ENCODE measurements at regions not wholly inside any gene's neighbourhood (a gene's known extent, or its start where the extent isn't known, plus 50 kb on each side); places are given as distances from the start of the nearest gene placed in this dataset.
A peak's percentile ranks its signal among the peaks of the same experiment; 100 is the strongest.

DNA sequence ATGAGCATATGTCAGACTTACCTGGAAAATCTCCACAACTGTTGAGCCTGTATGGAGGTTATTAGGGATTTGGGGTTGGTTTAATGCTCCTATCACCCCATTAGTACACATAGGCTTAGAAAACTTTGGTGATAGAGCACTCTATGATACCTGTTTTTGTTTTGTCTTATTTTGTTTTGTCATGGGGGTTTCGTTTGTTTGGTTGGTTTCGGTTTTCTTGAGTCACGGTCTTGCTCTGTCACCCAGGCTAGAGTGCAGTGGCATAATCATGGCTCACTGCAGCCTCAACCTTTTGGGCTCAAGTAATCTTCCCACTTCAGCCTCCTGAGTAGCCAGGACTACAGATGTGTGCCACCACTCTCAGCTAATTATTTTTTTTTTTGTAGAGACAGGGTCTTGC is 70.0 kb downstream of the MZT1 start:
- TF ChIP-seq, protein P1, sequence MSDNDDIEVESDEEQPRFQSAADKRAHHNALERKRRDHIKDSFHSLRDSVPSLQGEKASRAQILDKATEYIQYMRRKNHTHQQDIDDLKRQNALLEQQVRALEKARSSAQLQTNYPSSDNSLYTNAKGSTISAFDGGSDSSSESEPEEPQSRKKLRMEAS (IDR thresholded peaks at IDR 0.05; ENCODE audit: low read depth, low read length): no peak
- TF ChIP-seq POLR2A (IDR thresholded peaks at IDR 0.05; ENCODE audit: extremely low read depth, insufficient read length): no peak
- no peak for TF ChIP-seq MYC (IDR thresholded peaks at IDR 0.05; ENCODE audit: low read depth, low read length)
- TF ChIP-seq, protein P2, sequence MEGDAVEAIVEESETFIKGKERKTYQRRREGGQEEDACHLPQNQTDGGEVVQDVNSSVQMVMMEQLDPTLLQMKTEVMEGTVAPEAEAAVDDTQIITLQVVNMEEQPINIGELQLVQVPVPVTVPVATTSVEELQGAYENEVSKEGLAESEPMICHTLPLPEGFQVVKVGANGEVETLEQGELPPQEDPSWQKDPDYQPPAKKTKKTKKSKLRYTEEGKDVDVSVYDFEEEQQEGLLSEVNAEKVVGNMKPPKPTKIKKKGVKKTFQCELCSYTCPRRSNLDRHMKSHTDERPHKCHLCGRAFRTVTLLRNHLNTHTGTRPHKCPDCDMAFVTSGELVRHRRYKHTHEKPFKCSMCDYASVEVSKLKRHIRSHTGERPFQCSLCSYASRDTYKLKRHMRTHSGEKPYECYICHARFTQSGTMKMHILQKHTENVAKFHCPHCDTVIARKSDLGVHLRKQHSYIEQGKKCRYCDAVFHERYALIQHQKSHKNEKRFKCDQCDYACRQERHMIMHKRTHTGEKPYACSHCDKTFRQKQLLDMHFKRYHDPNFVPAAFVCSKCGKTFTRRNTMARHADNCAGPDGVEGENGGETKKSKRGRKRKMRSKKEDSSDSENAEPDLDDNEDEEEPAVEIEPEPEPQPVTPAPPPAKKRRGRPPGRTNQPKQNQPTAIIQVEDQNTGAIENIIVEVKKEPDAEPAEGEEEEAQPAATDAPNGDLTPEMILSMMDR (IDR thresholded peaks at IDR 0.05; ENCODE audit: low read depth, low read length): no peak
- DNase-seq (ENCODE audit: low read depth): no peak
- no peak overlapping the region for H3K4me3 ChIP-seq (ENCODE audit: low read depth, low read length)

GRCh38 chr13:72656357-72656756 is 71.1 kb downstream of the MZT1 start:
- no peak for DNase-seq (ENCODE audit: low read depth)
- no peak overlapping the region for H3K4me3 ChIP-seq (ENCODE audit: low read depth, low read length)
- TF ChIP-seq POLR2A (IDR thresholded peaks at IDR 0.05; ENCODE audit: extremely low read depth, insufficient read length) (no peak), MYC (IDR thresholded peaks at IDR 0.05; ENCODE audit: low read depth, low read length) (no peak)
- TF ChIP-seq, protein P1 (IDR thresholded peaks at IDR 0.05; ENCODE audit: low read depth, low read length): no peak
- TF ChIP-seq, protein P2 (IDR thresholded peaks at IDR 0.05; ENCODE audit: low read depth, low read length): no peak

DNA sequence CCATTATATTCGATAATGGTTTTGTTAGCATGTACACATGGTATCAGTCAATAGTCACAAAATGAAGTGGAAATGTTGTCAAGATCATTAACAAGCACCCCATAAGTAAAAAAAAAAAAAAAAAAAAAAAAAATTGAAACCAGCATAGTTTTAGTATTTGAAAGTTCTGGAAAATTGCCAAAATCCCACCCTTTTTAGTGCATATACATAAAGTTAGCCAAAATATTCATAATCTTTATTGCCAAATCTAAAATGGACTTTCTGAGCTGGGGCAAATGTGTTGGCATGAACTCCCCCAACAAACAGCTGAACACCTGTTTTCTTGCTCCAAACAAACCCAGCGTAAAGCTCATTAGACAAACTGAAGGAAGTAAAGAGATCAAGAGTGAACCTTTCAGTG is 73.9 kb downstream of the MZT1 start:
- DNase-seq (ENCODE audit: low read depth): no peak
- TF ChIP-seq MYC (IDR thresholded peaks at IDR 0.05; ENCODE audit: low read depth, low read length): no peak
- TF ChIP-seq, protein P1 (IDR thresholded peaks at IDR 0.05; ENCODE audit: low read depth, low read length): no peak
- TF ChIP-seq, protein P2 (IDR thresholded peaks at IDR 0.05; ENCODE audit: low read depth, low read length): no peak
- no peak for TF ChIP-seq POLR2A (IDR thresholded peaks at IDR 0.05; ENCODE audit: extremely low read depth, insufficient read length)
- H3K4me3 ChIP-seq (ENCODE audit: low read depth, low read length): no peak overlapping the region

- TF ChIP-seq POLR2A (IDR thresholded peaks at IDR 0.05; ENCODE audit: extremely low read depth, insufficient read length) (no peak), MYC (IDR thresholded peaks at IDR 0.05; ENCODE audit: low read depth, low read length) (no peak)
- TF ChIP-seq, protein P2 (IDR thresholded peaks at IDR 0.05; ENCODE audit: low read depth, low read length): no peak
- TF ChIP-seq, protein P1 (IDR thresholded peaks at IDR 0.05; ENCODE audit: low read depth, low read length): no peak
- DNase-seq (ENCODE audit: low read depth): no peak
- H3K4me3 ChIP-seq (ENCODE audit: low read depth, low read length): no peak overlapping the region
Observed at GRCh38 chr13:72652681-72653080, 74.7 kb downstream of the MZT1 start.

DNA sequence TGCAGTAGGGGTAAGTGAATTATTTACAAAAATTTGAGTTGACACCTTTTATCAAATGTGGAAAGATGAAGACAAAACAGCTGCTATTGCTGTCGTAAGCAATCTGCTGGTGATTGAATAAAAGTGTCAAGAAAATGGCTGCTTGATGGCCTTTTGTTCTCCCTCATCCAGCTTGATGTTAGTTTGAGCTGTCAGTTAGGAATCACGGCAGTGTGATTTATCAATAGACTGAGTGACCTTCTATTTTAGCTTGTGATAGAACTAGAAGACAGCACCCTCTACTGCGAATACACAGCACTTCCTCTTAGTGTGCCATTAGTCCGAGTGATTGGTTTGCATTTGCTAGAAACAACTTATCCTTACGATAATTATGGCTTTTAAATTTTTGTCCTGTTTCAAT is 76.3 kb downstream of the MZT1 start:
- DNase-seq (ENCODE audit: low read depth): peak; percentile 37
- TF ChIP-seq, protein P1 (IDR thresholded peaks at IDR 0.05; ENCODE audit: low read depth, low read length): no peak
- TF ChIP-seq, protein P2 (IDR thresholded peaks at IDR 0.05; ENCODE audit: low read depth, low read length): peak; percentile 37
- TF ChIP-seq MYC (IDR thresholded peaks at IDR 0.05; ENCODE audit: low read depth, low read length) (no peak), POLR2A (IDR thresholded peaks at IDR 0.05; ENCODE audit: extremely low read depth, insufficient read length) (no peak)
- no peak overlapping the region for H3K4me3 ChIP-seq (ENCODE audit: low read depth, low read length)
